BLaER1 (cell line): ENCODE measurements at regions not wholly inside any gene's neighbourhood (a gene's known extent, or its start where the extent isn't known, plus 50 kb on each side); places are given as distances from the start of the nearest gene placed in this dataset.

ENCODE experiments used
- H3K27ac ChIP-seq: shearing (Covaris generic); formaldehyde crosslinking; 2 replicates; pipeline ENCODE4 v1.8.1; 2022
- H3K27me3 ChIP-seq: shearing (Covaris generic); formaldehyde crosslinking; 2 replicates; pipeline ENCODE4 v1.8.1; 2022
- H3K36me3 ChIP-seq: shearing (Covaris generic); formaldehyde crosslinking; 2 replicates; pipeline ENCODE4 v1.8.1; 2022
- H3K4me1 ChIP-seq: shearing (Covaris generic); formaldehyde crosslinking; 2 replicates; pipeline ENCODE4 v1.8.1; 2022
- H3K4me2 ChIP-seq: shearing (Covaris generic); formaldehyde crosslinking; 2 replicates; pipeline ENCODE4 v1.8.1; 2022
- H3K4me3 ChIP-seq: shearing (Covaris generic); formaldehyde crosslinking; 2 replicates; pipeline ENCODE4 v1.8.1; 2022
- H3K9ac ChIP-seq: shearing (Covaris generic); formaldehyde crosslinking; 2 replicates; pipeline ENCODE4 v1.8.1; 2022
- H3K9me3 ChIP-seq: shearing (Covaris generic); formaldehyde crosslinking; 2 replicates; pipeline ENCODE4 v1.8.1; 2022
- H4K20me1 ChIP-seq: shearing (Covaris generic); formaldehyde crosslinking; 2 replicates; pipeline ENCODE4 v1.8.1; 2022
- Cebpa-rat ChIP-seq: shearing (Covaris generic); IDR thresholded peaks from 2 replicates; pipeline ENCODE4 v1.8.1; 2022

- no peak for TF ChIP-seq Cebpa-rat
- no peaks in the 10 kb centered on the region for H3K4me1 ChIP-seq
- no peak overlapping the region for H3K9ac ChIP-seq
- H4K20me1 ChIP-seq = no peaks in the 10 kb centered on the region
- H3K27me3 ChIP-seq = no peaks in the 10 kb centered on the region
- H3K4me3 ChIP-seq = no peak overlapping the region
- H3K9me3 ChIP-seq = no peaks in the 10 kb centered on the region
- H3K4me2 ChIP-seq = no peak overlapping the region
- H3K27ac ChIP-seq = no peak overlapping the region
- no peaks in the 10 kb centered on the region for H3K36me3 ChIP-seq
Observed at GRCh38 chr3:78183906-78184599, 1144.2 kb downstream of the ROBO2 start.

- Histone ChIP-seq H3K4me1 (no peaks in the 10 kb centered on the region), H4K20me1 (no peaks in the 10 kb centered on the region), H3K4me3 (no peak overlapping the region), H3K4me2 (no peak overlapping the region), H3K27me3 (no peaks in the 10 kb centered on the region), H3K9ac (no peak overlapping the region), H3K9me3 (peaks cover 5% of the 10 kb centered on the region; the same call in 1 of the 2 replicates), H3K36me3 (no peaks in the 10 kb centered on the region), H3K27ac (no peak overlapping the region)
- TF ChIP-seq Cebpa-rat = no peak
Observed at GRCh38 chr3:78186404-78186803, 1146.5 kb downstream of the ROBO2 start.

GRCh38 chr3:78201091-78201490 lies 1161.2 kb downstream of the ROBO2 start:
- Histone ChIP-seq H3K4me1 (no peaks in the 10 kb centered on the region), H4K20me1 (no peaks in the 10 kb centered on the region), H3K27ac (no peak overlapping the region), H3K4me2 (no peak overlapping the region), H3K9ac (no peak overlapping the region), H3K4me3 (no peak overlapping the region), H3K36me3 (no peaks in the 10 kb centered on the region), H3K9me3 (no peaks in the 10 kb centered on the region), H3K27me3 (no peaks in the 10 kb centered on the region)
- TF ChIP-seq Cebpa-rat = no peak

GRCh38 chr3:78204977-78205376 lies 1165.1 kb downstream of the ROBO2 start:
- no peaks in the 10 kb centered on the region for H3K9me3 ChIP-seq

GRCh38 chr3:78221300-78221699 lies 1181.4 kb downstream of the ROBO2 start:
- H3K4me1 ChIP-seq = no peaks in the 10 kb centered on the region
- H3K36me3 ChIP-seq = no peaks in the 10 kb centered on the region
- H3K4me3 ChIP-seq = no peak overlapping the region
- H3K27ac ChIP-seq = no peak overlapping the region
- no peaks in the 10 kb centered on the region for H3K27me3 ChIP-seq
- H4K20me1 ChIP-seq = no peaks in the 10 kb centered on the region
- H3K9ac ChIP-seq = no peak overlapping the region
- TF ChIP-seq Cebpa-rat = no peak
- no peak overlapping the region for H3K4me2 ChIP-seq
- H3K9me3 ChIP-seq = no peaks in the 10 kb centered on the region

More at GRCh38 chr3:78204977-78205376, 1165.1 kb downstream of the ROBO2 start:
- Histone ChIP-seq H3K27me3 (no peaks in the 10 kb centered on the region), H3K9ac (no peak overlapping the region), H4K20me1 (no peaks in the 10 kb centered on the region), H3K4me3 (no peak overlapping the region), H3K4me1 (no peaks in the 10 kb centered on the region), H3K27ac (no peak overlapping the region), H3K36me3 (no peaks in the 10 kb centered on the region), H3K4me2 (no peak overlapping the region)
- no peak for TF ChIP-seq Cebpa-rat

- H3K27ac ChIP-seq = no peak overlapping the region
- H3K9me3 ChIP-seq = no peaks in the 10 kb centered on the region
- H3K36me3 ChIP-seq = no peaks in the 10 kb centered on the region
- TF ChIP-seq Cebpa-rat = no peak
- no peak overlapping the region for H3K4me3 ChIP-seq
- H3K27me3 ChIP-seq = no peaks in the 10 kb centered on the region
- no peak overlapping the region for H3K9ac ChIP-seq
- no peaks in the 10 kb centered on the region for H3K4me1 ChIP-seq
- H3K4me2 ChIP-seq = no peak overlapping the region
- no peaks in the 10 kb centered on the region for H4K20me1 ChIP-seq
Observed at GRCh38 chr3:78221796-78222195, 1181.9 kb downstream of the ROBO2 start.

GRCh38 chr3:78235841-78236240 lies 1195.9 kb downstream of the ROBO2 start:
- no peak overlapping the region for H3K4me2 ChIP-seq
- peaks cover under 1% of the 10 kb centered on the region; the same call in 1 of the 2 replicates for H3K9me3 ChIP-seq
- no peaks in the 10 kb centered on the region for H3K27me3 ChIP-seq
- TF ChIP-seq Cebpa-rat = no peak
- H4K20me1 ChIP-seq = no peaks in the 10 kb centered on the region
- H3K4me3 ChIP-seq = no peak overlapping the region
- H3K4me1 ChIP-seq = no peaks in the 10 kb centered on the region
- no peak overlapping the region for H3K27ac ChIP-seq
- no peaks in the 10 kb centered on the region for H3K36me3 ChIP-seq
- no peak overlapping the region for H3K9ac ChIP-seq

GRCh38 chr3:78238811-78239210 lies 1198.9 kb downstream of the ROBO2 start:
- H3K27me3 ChIP-seq = no peaks in the 10 kb centered on the region
- no peak overlapping the region for H3K27ac ChIP-seq
- H3K4me3 ChIP-seq = no peak overlapping the region
- no peak overlapping the region for H3K9ac ChIP-seq
- H4K20me1 ChIP-seq = no peaks in the 10 kb centered on the region
- peaks cover 7% of the 10 kb centered on the region; the same call in 1 of the 2 replicates for H3K9me3 ChIP-seq
- H3K4me2 ChIP-seq = no peak overlapping the region
- no peaks in the 10 kb centered on the region for H3K36me3 ChIP-seq
- TF ChIP-seq Cebpa-rat = no peak
- H3K4me1 ChIP-seq = no peaks in the 10 kb centered on the region

- no peak overlapping the region for H3K9ac ChIP-seq
- no peak for TF ChIP-seq Cebpa-rat
- H4K20me1 ChIP-seq = no peaks in the 10 kb centered on the region
- H3K4me3 ChIP-seq = no peak overlapping the region
- no peak overlapping the region for H3K27ac ChIP-seq
- H3K9me3 ChIP-seq = peaks cover 16% of the 10 kb centered on the region
- H3K27me3 ChIP-seq = no peaks in the 10 kb centered on the region
- no peak overlapping the region for H3K4me2 ChIP-seq
- no peaks in the 10 kb centered on the region for H3K4me1 ChIP-seq
- H3K36me3 ChIP-seq = no peaks in the 10 kb centered on the region
Observed at GRCh38 chr3:78242724-78243123, 1202.8 kb downstream of the ROBO2 start.

- no peak overlapping the region for H3K4me2 ChIP-seq
- H3K27ac ChIP-seq = no peak overlapping the region
- H4K20me1 ChIP-seq = no peaks in the 10 kb centered on the region
- H3K36me3 ChIP-seq = no peaks in the 10 kb centered on the region
- no peak overlapping the region for H3K9ac ChIP-seq
- H3K9me3 ChIP-seq = peaks cover 16% of the 10 kb centered on the region
- no peak for TF ChIP-seq Cebpa-rat
- no peaks in the 10 kb centered on the region for H3K4me1 ChIP-seq
- H3K4me3 ChIP-seq = no peak overlapping the region
- H3K27me3 ChIP-seq = no peaks in the 10 kb centered on the region
Observed at GRCh38 chr3:78244136-78244535, 1204.2 kb downstream of the ROBO2 start.

- Histone ChIP-seq H3K9me3 (peaks cover 9% of the 10 kb centered on the region), H3K4me2 (no peak overlapping the region), H3K9ac (no peak overlapping the region), H3K4me1 (no peaks in the 10 kb centered on the region), H3K27me3 (no peaks in the 10 kb centered on the region), H4K20me1 (no peaks in the 10 kb centered on the region), H3K36me3 (no peaks in the 10 kb centered on the region), H3K4me3 (no peak overlapping the region), H3K27ac (no peak overlapping the region)
- TF ChIP-seq Cebpa-rat = no peak
Observed at GRCh38 chr3:78249294-78249693, 1209.4 kb downstream of the ROBO2 start.
